GM23338 (cell line): ENCODE measurements at regions not wholly inside any gene's neighbourhood (a gene's known extent, or its start where the extent isn't known, plus 50 kb on each side); places are given as distances from the start of the nearest gene placed in this dataset.

Experiments used
- ATAC-seq: fragments of 200-7000 bp; cut with Tn5 transposase; 3 replicates; pipeline ENCODE4 v1.9.1; 2020
- DNase-seq: peaks from one replicate; pipeline ENCODE4 v3.0.0-alpha.2; 2015; ENCODE audit warnings: low spot score
- H2AFZ ChIP-seq: fragments of 200-600 bp; sonication (generic); 2 replicates; pipeline ENCODE4 v1.8.0; 2016; ENCODE audit warnings: antibody characterized with exemption, mild to moderate bottlenecking, moderate library complexity
- H3F3A ChIP-seq: fragments of 200-600 bp; sonication (generic); replicated peaks from 2 replicates; pipeline ENCODE4 v1.8.0; 2017; ENCODE audit warnings: antibody characterized with exemption, mixed run types, low read depth
- H3K27ac ChIP-seq: fragments of 200-600 bp; sonication (generic); 2 replicates; pipeline ENCODE4 v1.6.1; 2016; ENCODE audit warnings: low read depth
- H3K27me3 ChIP-seq: fragments of 200-600 bp; sonication (generic); 2 replicates; pipeline ENCODE4 v1.8.0; 2016; ENCODE audit warnings: mild to moderate bottlenecking, mixed run types, moderate library complexity; ENCODE audit not compliant: insufficient read depth
- H3K36me3 ChIP-seq: fragments of 200-600 bp; sonication (generic); 2 replicates; pipeline ENCODE4 v1.8.0; 2016; ENCODE audit warnings: mild to moderate bottlenecking; ENCODE audit not compliant: insufficient read depth
- H3K4me1 ChIP-seq: fragments of 200-600 bp; sonication (generic); 2 replicates; pipeline ENCODE4 v1.8.0; 2016; ENCODE audit warnings: mild to moderate bottlenecking, moderate library complexity; ENCODE audit not compliant: insufficient read depth
- H3K4me2 ChIP-seq: fragments of 200-600 bp; sonication (generic); 2 replicates; pipeline ENCODE4 v1.7.1; 2017; ENCODE audit warnings: mixed run types
- H3K4me3 ChIP-seq: fragments of 200-600 bp; sonication (generic); 2 replicates; pipeline ENCODE4 v1.6.1; 2016; ENCODE audit warnings: mixed run types
- H3K79me2 ChIP-seq: fragments of 200-600 bp; sonication (generic); replicated peaks from 2 replicates; pipeline ENCODE4 v1.8.0; 2017; ENCODE audit warnings: mild to moderate bottlenecking; ENCODE audit not compliant: insufficient read depth
- H3K9me2 ChIP-seq: fragments of 200-600 bp; sonication (generic); 2 replicates; pipeline ENCODE4 v1.8.0; 2017; ENCODE audit not compliant: insufficient read depth
- H4K20me1 ChIP-seq: fragments of 200-600 bp; sonication (generic); replicated peaks from 2 replicates; pipeline ENCODE4 v1.8.0; 2017; ENCODE audit warnings: mild to moderate bottlenecking; ENCODE audit not compliant: insufficient read depth
- H3K27ac Mint-ChIP-seq: 2 replicates; pipeline ENCODE4 v1.8.0; 2020; ENCODE audit warnings: inconsistent platforms, mild to moderate bottlenecking, moderate library complexity, mixed read lengths
- H3K27me3 Mint-ChIP-seq: 3 replicates; pipeline ENCODE4 v1.8.0; 2022; ENCODE audit warnings: low read depth, mild to moderate bottlenecking, moderate library complexity, mixed read lengths, inconsistent platforms; ENCODE audit not compliant: insufficient read depth, poor library complexity
- H3K36me3 Mint-ChIP-seq: 3 replicates; pipeline ENCODE4 v1.8.0; 2021; ENCODE audit warnings: low read depth, mild to moderate bottlenecking, inconsistent platforms, moderate library complexity, mixed read lengths
- H3K4me1 Mint-ChIP-seq: 3 replicates; pipeline ENCODE4 v1.8.0; 2020; ENCODE audit warnings: mild to moderate bottlenecking, inconsistent platforms, mixed read lengths
- H3K4me3 Mint-ChIP-seq: 3 replicates; pipeline ENCODE4 v1.8.0; 2021; ENCODE audit warnings: moderate library complexity, mild to moderate bottlenecking, inconsistent platforms, mixed read lengths
- H3K9me3 Mint-ChIP-seq: 3 replicates; pipeline ENCODE4 v1.8.0; 2020; ENCODE audit warnings: moderate library complexity, mild to moderate bottlenecking, inconsistent platforms, mixed read lengths
- CREB1 ChIP-seq: fragments of 250-450 bp; sonication (Bioruptor Pico); IDR thresholded peaks from 2 replicates; pipeline ENCODE4 v1.5.0; 2020; ENCODE audit warnings: low read depth, mild to moderate bottlenecking, moderate library complexity
- ETS1 ChIP-seq: IDR thresholded peaks from 2 replicates; pipeline ENCODE4 v1.6.1; 2016; ENCODE audit warnings: antibody characterized with exemption
- EZH2 ChIP-seq: fragments of 200-600 bp; sonication (generic); IDR thresholded peaks from one replicate; pipeline ENCODE4 v1.8.0; 2017; ENCODE audit warnings: antibody characterized with exemption, mild to moderate bottlenecking, low read depth; ENCODE audit not compliant: unreplicated experiment
- EZH2phosphoT487 ChIP-seq: fragments of 200-600 bp; sonication (generic); IDR thresholded peaks from one replicate; pipeline ENCODE4 v1.8.1; 2018; ENCODE audit warnings: antibody characterized with exemption; ENCODE audit not compliant: unreplicated experiment
- JUNB ChIP-seq: IDR thresholded peaks from one replicate; pipeline ENCODE4 v1.6.1; 2016; ENCODE audit warnings: antibody characterized with exemption; ENCODE audit not compliant: unreplicated experiment
- NANOG ChIP-seq: IDR thresholded peaks from 2 replicates; pipeline ENCODE4 v1.6.1; 2016; ENCODE audit warnings: antibody characterized with exemption, borderline replicate concordance
- POLR2AphosphoS5 ChIP-seq: IDR thresholded peaks from 2 replicates; pipeline ENCODE4 v1.6.1; 2016; ENCODE audit warnings: antibody characterized with exemption, low read depth
- REST ChIP-seq: IDR thresholded peaks from one replicate; pipeline ENCODE4 v1.6.1; 2018; ENCODE audit warnings: antibody characterized with exemption; ENCODE audit not compliant: unreplicated experiment
- STAT1 ChIP-seq: IDR thresholded peaks from one replicate; pipeline ENCODE4 v1.6.1; 2016; ENCODE audit warnings: antibody characterized with exemption; ENCODE audit not compliant: unreplicated experiment
- ZNF114 ChIP-seq: fragments of 250-450 bp; sonication (Bioruptor Pico); IDR thresholded peaks from 2 replicates; pipeline ENCODE4 v1.5.0; 2020; ENCODE audit warnings: mild to moderate bottlenecking, moderate library complexity
- ZNF331 ChIP-seq: fragments of 250-450 bp; sonication (Bioruptor Pico); IDR thresholded peaks from 2 replicates; pipeline ENCODE4 v1.5.0; 2020; ENCODE audit warnings: low read depth, mild to moderate bottlenecking, moderate library complexity
- ZNF462 ChIP-seq: fragments of 250-450 bp; sonication (Bioruptor Pico); IDR thresholded peaks from 2 replicates; pipeline ENCODE4 v1.5.0; 2020; ENCODE audit warnings: mild to moderate bottlenecking, moderate library complexity

- TF ChIP-seq EZH2 (no peak), ZNF331 (CRISPR knock-in tag) (no peak), JUNB (no peak), EZH2phosphoT487 (no peak), ZNF114 (CRISPR knock-in tag) (no peak), STAT1 (no peak), ETS1 (no peak), CREB1 (CRISPR knock-in tag) (no peak), REST (no peak), NANOG (no peak), ZNF462 (CRISPR knock-in tag) (no peak), POLR2AphosphoS5 (no peak)
- Histone ChIP-seq H3K4me3 (no peak overlapping the region), H3K9me2 (no peaks in the 10 kb centered on the region; the same call in 1 of the 2 replicates), H3K27ac (no peak overlapping the region), H2AFZ (no peak overlapping the region), H3K36me3 (no peaks in the 10 kb centered on the region), H3F3A (no peaks in the 10 kb centered on the region), H4K20me1 (no peaks in the 10 kb centered on the region), H3K4me2 (no peak overlapping the region), H3K27me3 (no peaks in the 10 kb centered on the region), H3K79me2 (no peaks in the 10 kb centered on the region), H3K4me1 (no peaks in the 10 kb centered on the region)
- no peaks in the 10 kb centered on the region for H3K9me3 Mint-ChIP-seq
- H3K4me3 Mint-ChIP-seq = no peak overlapping the region
- no peak overlapping the region for H3K27ac Mint-ChIP-seq
- no peaks in the 10 kb centered on the region; the same call in 2 of the 3 replicates for H3K36me3 Mint-ChIP-seq
- DNase-seq = no peak
- no peak for ATAC-seq
- no peaks in the 10 kb centered on the region for H3K27me3 Mint-ChIP-seq
- H3K4me1 Mint-ChIP-seq = peaks cover 4% of the 10 kb centered on the region; the same call in 2 of the 3 replicates
Measured at GRCh38 chr5:60330236-60330635, 369.7 kb downstream of the DEPDC1B start.
